ENCODE measurements at regions not wholly inside any gene's neighbourhood (a gene's known extent, or its start where the extent isn't known, plus 50 kb on each side); places are given as distances from the start of the nearest gene placed in this dataset.

- TF ChIP-seq CTCF (conservative IDR thresholded peaks at IDR 0.05; ENCODE audit: low read length) (no peak), EZH2phosphoT487 (IDR thresholded peaks at IDR 0.05; ENCODE audit: borderline replicate concordance, low read depth, low read length) (no peak)
Measured at GRCh38 chr5:164351245-164351834, 845.9 kb downstream of the MAT2B start.
